ENCODE measurements at regions not wholly inside any gene's neighbourhood (a gene's known extent, or its start where the extent isn't known, plus 50 kb on each side); places are given as distances from the start of the nearest gene placed in this dataset.

DNA sequence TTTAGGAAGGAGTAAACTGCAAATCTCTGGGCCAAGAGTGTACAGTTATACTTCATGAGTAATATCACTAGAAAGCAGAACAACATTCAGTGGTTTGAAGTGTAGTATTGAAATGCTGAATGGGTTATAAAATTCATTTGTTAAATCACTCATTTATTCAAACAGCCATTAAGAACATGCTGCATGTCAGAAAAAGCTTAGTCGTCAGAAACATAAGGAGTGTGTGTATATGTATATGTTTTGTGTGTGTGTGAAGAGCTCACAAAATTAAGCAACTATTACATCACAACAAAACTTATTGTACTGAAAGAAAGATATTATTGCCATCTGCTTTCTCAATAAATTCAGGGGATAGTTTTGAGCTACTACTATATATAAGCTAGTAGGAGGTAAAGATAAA lies 165.4 kb upstream of the PCDH9 start:
- Histone ChIP-seq H3K4me2 (ENCODE audit: insufficient read depth in 1 of 2, low read depth in 2 of 2, low read length in 2 of 2) (no peak overlapping the region), H3K9me3 (ENCODE audit: insufficient read depth in 2 of 2, low read depth in 1 of 2, low read length in 1 of 2) (no peaks in the 10 kb centered on the region; a peak in 1 of 4 replicates), H2AFZ (ENCODE audit: low read length) (no peak overlapping the region), H3K23ac (ENCODE audit: insufficient read length) (no peak overlapping the region), H3K27me3 (replicated peaks in 1 of 4; ENCODE audit: control insufficient read depth in 3 of 4, extremely low read depth in 1 of 4, insufficient read depth in 3 of 4, low read length in 3 of 4) (no peaks in the 10 kb centered on the region), H3K18ac (ENCODE audit: extremely low read depth, low read length) (no peak overlapping the region), H3K79me2 (ENCODE audit: control insufficient read depth in 1 of 2, insufficient read depth in 2 of 2, low read length in 2 of 2) (no peaks in the 10 kb centered on the region), H3K4me3 (ENCODE audit: extremely low read depth in 1 of 4, insufficient read depth in 2 of 4, low read depth in 3 of 4, low read length in 4 of 4) (no peak overlapping the region), H3K36me3 (ENCODE audit: control insufficient read depth in 2 of 4, insufficient read depth in 4 of 4, low read length in 3 of 4) (no peaks in the 10 kb centered on the region), H2BK5ac (ENCODE audit: low read depth, low read length) (no peak overlapping the region), H2BK15ac (ENCODE audit: low read length) (no peak overlapping the region), H4K8ac (ENCODE audit: extremely low read depth, insufficient read depth, low read length) (no peak overlapping the region), H4K20me1 (replicated peaks in 1 of 2; ENCODE audit: control insufficient read depth in 1 of 2, insufficient read depth in 2 of 2, low read length in 2 of 2) (no peaks in the 10 kb centered on the region), H3K4me1 (replicated peaks in 1 of 4; ENCODE audit: control insufficient read depth in 3 of 4, insufficient read depth in 4 of 4, low read length in 3 of 4) (no peaks in the 10 kb centered on the region), H2AK5ac (ENCODE audit: low read depth, low read length) (no peak overlapping the region), H3K23me2 (ENCODE audit: low read depth, low read length) (no peaks in the 10 kb centered on the region), H2BK20ac (ENCODE audit: low read length) (no peak overlapping the region), H2BK12ac (ENCODE audit: low read depth, low read length) (no peak overlapping the region), H3K9ac (replicated peaks in 1 of 4; ENCODE audit: extremely low read depth in 1 of 4, low read depth in 3 of 4, low read length in 3 of 4) (no peak overlapping the region), H3K14ac (ENCODE audit: insufficient read length) (no peak overlapping the region), H4K5ac (ENCODE audit: insufficient read length, low read depth, low read length) (no peak overlapping the region), H3K56ac (replicated peaks; ENCODE audit: insufficient read length, low read depth, low read length) (no peak overlapping the region), H3K27ac (ENCODE audit: low read depth, low read length) (no peak overlapping the region), H4K91ac (replicated peaks; ENCODE audit: insufficient read length, low read length) (no peak overlapping the region), H2BK120ac (replicated peaks; ENCODE audit: low read depth, low read length) (no peak overlapping the region), H3K4ac (replicated peaks; ENCODE audit: insufficient read length, low read depth, low read length) (no peak overlapping the region), H3K79me1 (ENCODE audit: low read depth, low read length) (no peaks in the 10 kb centered on the region)
- TF ChIP-seq GABPA (IDR thresholded peaks at IDR 0.05; ENCODE audit: borderline replicate concordance, insufficient read depth, low read length), result no peak
- no peak for TF ChIP-seq ASH2L (IDR thresholded peaks at IDR 0.05; ENCODE audit: low read length)
- TF ChIP-seq, protein P1, sequence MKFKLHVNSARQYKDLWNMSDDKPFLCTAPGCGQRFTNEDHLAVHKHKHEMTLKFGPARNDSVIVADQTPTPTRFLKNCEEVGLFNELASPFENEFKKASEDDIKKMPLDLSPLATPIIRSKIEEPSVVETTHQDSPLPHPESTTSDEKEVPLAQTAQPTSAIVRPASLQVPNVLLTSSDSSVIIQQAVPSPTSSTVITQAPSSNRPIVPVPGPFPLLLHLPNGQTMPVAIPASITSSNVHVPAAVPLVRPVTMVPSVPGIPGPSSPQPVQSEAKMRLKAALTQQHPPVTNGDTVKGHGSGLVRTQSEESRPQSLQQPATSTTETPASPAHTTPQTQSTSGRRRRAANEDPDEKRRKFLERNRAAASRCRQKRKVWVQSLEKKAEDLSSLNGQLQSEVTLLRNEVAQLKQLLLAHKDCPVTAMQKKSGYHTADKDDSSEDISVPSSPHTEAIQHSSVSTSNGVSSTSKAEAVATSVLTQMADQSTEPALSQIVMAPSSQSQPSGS (IDR thresholded peaks at IDR 0.05; ENCODE audit: low read length), result no peak
- no peak for TF ChIP-seq JUN (IDR thresholded peaks at IDR 0.05; ENCODE audit: low read depth, low read length)
- no peak for TF ChIP-seq EP300 (IDR thresholded peaks at IDR 0.05; ENCODE audit: borderline replicate concordance in 1 of 2, low read depth in 2 of 2, low read length in 2 of 2)
- no peak for TF ChIP-seq BACH1 (IDR thresholded peaks at IDR 0.05; ENCODE audit: low read length)
- no peak for TF ChIP-seq RBBP5 (IDR thresholded peaks at IDR 0.05; ENCODE audit: borderline replicate concordance, low read depth, low read length)
- TF ChIP-seq TBP (IDR thresholded peaks at IDR 0.05; ENCODE audit: low read depth, low read length), result no peak
- POLR2A ChIA-PET (ENCODE audit: partially characterized antibody), result no interaction called here
- WGBS, 2 experiments (ENCODE audit: extremely low coverage in 1 of 2, insufficient coverage in 1 of 2, insufficient read length in 1 of 2, insufficient replicate concordance in 2 of 2, low coverage in 1 of 2, low lambda C conversion rate in 2 of 2, missing lambda C conversion rate in 1 of 2), result 96% methylated on average over 1 of the region's 1 CpG; no CpG with 5 or more reads in 1 of the 2 experiments
- DNase-seq (ENCODE audit: low read depth in 1 of 2, low spot score in 2 of 2) (no peak), FAIRE-seq (no peak)
- CTCF ChIA-PET (ENCODE audit: partially characterized antibody), result interaction anchor here (0.6 to 2.0 kb wide), 2 partner anchors 21 to 43 kb away, joined by 3 to 8 read pairs; no protein-coding TSS in a partner anchor

All from H1 (cell line).